Stimulated activated CD4-positive, alpha-beta T cell treated with anti-CD3 and anti-CD28 coated beads, TNF-alpha, amount 100 ng/mL, for 4 hours (primary cell): ENCODE measurements at regions not wholly inside any gene's neighbourhood (a gene's known extent, or its start where the extent isn't known, plus 50 kb on each side); places are given as distances from the start of the nearest gene placed in this dataset.
A peak's percentile ranks its signal among the peaks of the same experiment; 100 is the strongest.

Source experiments
- DNase-seq, 3 experiments: peaks; one replicate each; pipeline ENCODE4 v3.0.0-alpha.2; 2020; ENCODE audit warnings: low read depth in 3 of 3

DNA sequence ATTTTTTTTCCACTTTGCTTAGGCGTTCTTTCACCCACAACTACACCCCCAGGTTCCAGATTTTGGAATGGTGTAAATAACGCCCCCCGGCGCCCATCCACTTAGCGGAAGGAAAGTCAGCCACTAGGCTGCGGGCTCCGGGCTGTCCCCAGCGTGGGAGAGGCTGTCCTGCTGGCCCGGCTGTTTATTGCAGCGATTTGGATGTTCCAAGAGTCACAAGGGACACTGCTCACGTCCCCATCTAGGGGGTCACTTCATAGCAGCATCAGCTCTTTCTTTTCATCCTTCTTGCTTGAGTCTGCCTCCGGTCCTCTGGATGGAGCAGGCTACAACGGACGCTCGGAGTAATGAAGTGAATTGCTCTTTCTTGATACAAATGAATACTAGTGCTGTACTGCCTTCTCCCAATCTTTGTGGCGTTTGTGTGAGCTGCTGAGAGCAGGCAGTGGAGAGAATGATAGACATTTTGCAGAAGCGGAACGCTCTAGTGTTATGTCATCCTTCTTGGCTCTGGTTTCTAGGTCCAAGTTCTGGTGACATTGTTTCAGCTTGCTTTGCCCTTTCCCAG is 50.7 kb upstream of the PAIP2B start:
- no peak for DNase-seq

DNA sequence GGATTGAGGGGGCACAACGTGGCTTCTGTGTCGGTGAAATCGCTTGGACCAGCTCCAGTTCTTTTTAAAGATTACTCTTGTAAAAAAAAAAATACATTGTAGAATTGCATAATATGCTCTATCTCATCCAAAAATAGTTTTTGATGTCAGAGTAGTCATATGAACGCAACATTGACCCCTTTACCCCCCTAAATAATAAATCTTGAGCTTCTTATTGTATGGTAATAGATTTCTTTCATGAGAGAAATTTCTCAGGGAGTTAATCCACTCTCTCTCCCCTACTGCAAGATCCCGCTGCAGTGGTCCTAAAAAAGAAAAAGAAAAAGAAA is 50.2 kb upstream of the PAIP2B start:
- no peak for DNase-seq

- peak; percentile 76 to 83 (median 82) for DNase-seq
These were observed 49.6 kb upstream of the PAIP2B start for GRCh38 chr2:71276311-71277146.
